ENCODE measurements at regions not wholly inside any gene's neighbourhood (a gene's known extent, or its start where the extent isn't known, plus 50 kb on each side); places are given as distances from the start of the nearest gene placed in this dataset.

DNA sequence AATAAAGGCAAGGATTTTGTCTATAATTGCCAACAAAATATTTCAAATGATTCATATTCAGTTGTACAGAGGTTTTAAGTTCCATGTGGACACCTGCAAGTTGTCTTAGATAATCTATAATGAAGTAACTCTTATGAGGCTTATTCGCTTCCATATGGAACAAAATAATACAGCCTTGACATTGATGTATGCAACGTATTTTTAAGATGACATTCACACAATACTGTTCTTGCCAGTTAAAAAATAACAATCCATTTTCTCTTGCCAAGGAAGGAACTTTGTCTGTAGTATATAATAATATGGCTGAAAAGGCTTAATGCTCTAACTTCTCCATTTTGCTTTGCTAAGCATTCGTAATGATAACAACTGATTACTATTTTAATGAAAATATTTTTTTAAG, 269.3 kb upstream of the FKBP1C start:
- TF ChIP-seq, protein P1, sequence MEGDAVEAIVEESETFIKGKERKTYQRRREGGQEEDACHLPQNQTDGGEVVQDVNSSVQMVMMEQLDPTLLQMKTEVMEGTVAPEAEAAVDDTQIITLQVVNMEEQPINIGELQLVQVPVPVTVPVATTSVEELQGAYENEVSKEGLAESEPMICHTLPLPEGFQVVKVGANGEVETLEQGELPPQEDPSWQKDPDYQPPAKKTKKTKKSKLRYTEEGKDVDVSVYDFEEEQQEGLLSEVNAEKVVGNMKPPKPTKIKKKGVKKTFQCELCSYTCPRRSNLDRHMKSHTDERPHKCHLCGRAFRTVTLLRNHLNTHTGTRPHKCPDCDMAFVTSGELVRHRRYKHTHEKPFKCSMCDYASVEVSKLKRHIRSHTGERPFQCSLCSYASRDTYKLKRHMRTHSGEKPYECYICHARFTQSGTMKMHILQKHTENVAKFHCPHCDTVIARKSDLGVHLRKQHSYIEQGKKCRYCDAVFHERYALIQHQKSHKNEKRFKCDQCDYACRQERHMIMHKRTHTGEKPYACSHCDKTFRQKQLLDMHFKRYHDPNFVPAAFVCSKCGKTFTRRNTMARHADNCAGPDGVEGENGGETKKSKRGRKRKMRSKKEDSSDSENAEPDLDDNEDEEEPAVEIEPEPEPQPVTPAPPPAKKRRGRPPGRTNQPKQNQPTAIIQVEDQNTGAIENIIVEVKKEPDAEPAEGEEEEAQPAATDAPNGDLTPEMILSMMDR (IDR thresholded peaks at IDR 0.05; ENCODE audit: insufficient read depth, low read length): no peak
- TF ChIP-seq POLR2AphosphoS5 (IDR thresholded peaks at IDR 0.05; ENCODE audit: low read depth) (no peak), GABPA (IDR thresholded peaks at IDR 0.05; ENCODE audit: low read depth) (no peak), SPI1 (IDR thresholded peaks at IDR 0.05; ENCODE audit: borderline replicate concordance, low read depth) (no peak)
- TF ChIP-seq, protein P2, sequence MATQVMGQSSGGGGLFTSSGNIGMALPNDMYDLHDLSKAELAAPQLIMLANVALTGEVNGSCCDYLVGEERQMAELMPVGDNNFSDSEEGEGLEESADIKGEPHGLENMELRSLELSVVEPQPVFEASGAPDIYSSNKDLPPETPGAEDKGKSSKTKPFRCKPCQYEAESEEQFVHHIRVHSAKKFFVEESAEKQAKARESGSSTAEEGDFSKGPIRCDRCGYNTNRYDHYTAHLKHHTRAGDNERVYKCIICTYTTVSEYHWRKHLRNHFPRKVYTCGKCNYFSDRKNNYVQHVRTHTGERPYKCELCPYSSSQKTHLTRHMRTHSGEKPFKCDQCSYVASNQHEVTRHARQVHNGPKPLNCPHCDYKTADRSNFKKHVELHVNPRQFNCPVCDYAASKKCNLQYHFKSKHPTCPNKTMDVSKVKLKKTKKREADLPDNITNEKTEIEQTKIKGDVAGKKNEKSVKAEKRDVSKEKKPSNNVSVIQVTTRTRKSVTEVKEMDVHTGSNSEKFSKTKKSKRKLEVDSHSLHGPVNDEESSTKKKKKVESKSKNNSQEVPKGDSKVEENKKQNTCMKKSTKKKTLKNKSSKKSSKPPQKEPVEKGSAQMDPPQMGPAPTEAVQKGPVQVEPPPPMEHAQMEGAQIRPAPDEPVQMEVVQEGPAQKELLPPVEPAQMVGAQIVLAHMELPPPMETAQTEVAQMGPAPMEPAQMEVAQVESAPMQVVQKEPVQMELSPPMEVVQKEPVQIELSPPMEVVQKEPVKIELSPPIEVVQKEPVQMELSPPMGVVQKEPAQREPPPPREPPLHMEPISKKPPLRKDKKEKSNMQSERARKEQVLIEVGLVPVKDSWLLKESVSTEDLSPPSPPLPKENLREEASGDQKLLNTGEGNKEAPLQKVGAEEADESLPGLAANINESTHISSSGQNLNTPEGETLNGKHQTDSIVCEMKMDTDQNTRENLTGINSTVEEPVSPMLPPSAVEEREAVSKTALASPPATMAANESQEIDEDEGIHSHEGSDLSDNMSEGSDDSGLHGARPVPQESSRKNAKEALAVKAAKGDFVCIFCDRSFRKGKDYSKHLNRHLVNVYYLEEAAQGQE (IDR thresholded peaks at IDR 0.05; ENCODE audit: insufficient replicate concordance, low read depth): no peak
